GM23248 (cell line): ENCODE measurements at regions not wholly inside any gene's neighbourhood (a gene's known extent, or its start where the extent isn't known, plus 50 kb on each side); places are given as distances from the start of the nearest gene placed in this dataset.

Experiments
- EZH2 ChIP-seq: fragments of 200-600 bp; sonication (generic); IDR thresholded peaks from 2 replicates; pipeline ENCODE4 v1.6.1; 2018; ENCODE audit warnings: antibody characterized with exemption, mild to moderate bottlenecking; ENCODE audit not compliant: insufficient read depth, poor library complexity, severe bottlenecking
- EZH2phosphoT487 ChIP-seq: fragments of 200-600 bp; sonication (generic); IDR thresholded peaks from 2 replicates; pipeline ENCODE4 v1.6.1; 2018; ENCODE audit warnings: antibody characterized with exemption, moderate library complexity, mild to moderate bottlenecking, low read depth; ENCODE audit not compliant: insufficient read depth

GRCh38 chr6:76490456-76490855 is 418.0 kb upstream of the IMPG1 start:
- TF ChIP-seq EZH2, result no peak
- no peak for TF ChIP-seq EZH2phosphoT487
